ENCODE measurements at regions not wholly inside any gene's neighbourhood (a gene's known extent, or its start where the extent isn't known, plus 50 kb on each side); places are given as distances from the start of the nearest gene placed in this dataset.
"Not testable (repeated sequence)": the region's sequence is repeated elsewhere in the genome, so short reads cannot be mapped to it uniquely, and the experiment has no call there.

DNA sequence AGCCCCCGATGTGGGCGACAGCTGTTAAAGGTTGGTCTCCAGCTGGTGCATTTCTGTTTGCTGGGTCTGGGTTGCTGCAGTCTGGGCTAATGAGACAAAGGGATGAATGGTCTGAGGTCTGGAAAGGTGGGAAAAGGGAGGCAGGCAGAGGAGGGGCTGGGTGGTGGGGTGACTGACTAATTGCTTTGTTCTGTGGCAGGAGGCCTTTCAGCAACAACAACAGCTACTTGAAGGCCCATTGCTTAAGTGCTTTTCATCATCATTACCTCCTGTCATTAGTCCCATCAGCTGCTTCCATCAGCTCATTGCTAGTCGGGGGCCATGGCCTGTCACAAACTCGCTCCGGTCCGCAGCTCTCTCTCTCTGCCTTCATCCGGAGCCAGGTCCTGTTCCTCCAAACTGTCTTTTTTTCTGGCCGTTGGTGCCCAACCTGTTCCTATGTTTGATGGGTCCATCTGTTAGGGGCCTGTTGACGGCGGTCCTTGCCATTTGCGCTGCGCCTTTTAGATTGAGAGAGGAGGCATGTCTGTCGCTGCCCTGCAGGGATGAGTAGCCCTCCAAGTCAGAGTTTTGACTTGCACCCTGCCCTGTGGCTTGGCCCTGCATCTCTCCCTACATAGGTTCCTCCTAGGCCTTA is 105.6 kb upstream of the PLXNA2 start:
- DNase-seq: no peak

DNA sequence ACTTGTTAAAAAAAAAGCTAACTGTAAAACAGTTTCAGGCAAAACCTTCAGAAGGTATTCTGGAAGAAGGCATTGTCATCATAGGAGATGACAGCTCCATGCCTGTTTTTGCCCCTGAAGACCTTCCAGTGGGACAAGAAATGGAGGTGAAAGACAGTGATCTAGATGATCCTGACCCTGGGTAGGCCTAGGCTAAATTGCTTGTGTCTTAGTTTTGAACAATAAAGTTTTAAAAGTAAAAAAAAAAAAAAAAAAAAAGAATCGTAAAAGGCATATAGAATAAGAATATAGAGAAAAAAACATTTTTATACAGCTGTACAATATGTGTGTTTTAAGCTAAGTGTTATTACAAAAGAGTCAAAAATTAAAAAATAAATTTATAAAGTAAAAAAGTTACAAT is 106.6 kb upstream of the PLXNA2 start:
- DNase-seq: no peak

- no peak for DNase-seq
Measured at GRCh38 chr1:208351838-208352237, 107.7 kb upstream of the PLXNA2 start.

- not testable (repeated sequence) for DNase-seq
Measured at GRCh38 chr1:208353797-208354196, 109.6 kb upstream of the PLXNA2 start.

GRCh38 chr1:208357644-208358507 is 113.7 kb upstream of the PLXNA2 start:
- DNase-seq: no peak

DNA sequence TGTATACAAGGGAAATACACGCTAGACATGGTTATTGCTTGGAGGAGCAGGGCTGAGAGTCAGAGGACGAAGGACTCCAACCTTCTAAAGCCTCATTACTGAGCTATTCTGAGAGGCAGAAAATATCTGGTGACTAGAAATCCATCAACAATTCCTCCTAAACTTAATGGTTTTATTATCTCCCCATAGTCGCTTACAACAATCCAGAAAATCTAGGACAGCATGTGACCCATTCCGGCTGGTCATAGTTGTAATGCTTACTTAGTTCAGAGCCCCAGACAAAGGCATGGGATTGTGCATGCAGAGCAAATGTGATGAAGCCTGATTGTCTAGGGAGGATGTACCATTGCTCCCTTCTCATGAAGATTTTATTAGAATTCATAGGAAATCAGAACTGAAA is 114.5 kb upstream of the PLXNA2 start:
- no peak for DNase-seq

- no peak for DNase-seq
Measured at GRCh38 chr1:208362011-208362410, 117.8 kb upstream of the PLXNA2 start.

DNA sequence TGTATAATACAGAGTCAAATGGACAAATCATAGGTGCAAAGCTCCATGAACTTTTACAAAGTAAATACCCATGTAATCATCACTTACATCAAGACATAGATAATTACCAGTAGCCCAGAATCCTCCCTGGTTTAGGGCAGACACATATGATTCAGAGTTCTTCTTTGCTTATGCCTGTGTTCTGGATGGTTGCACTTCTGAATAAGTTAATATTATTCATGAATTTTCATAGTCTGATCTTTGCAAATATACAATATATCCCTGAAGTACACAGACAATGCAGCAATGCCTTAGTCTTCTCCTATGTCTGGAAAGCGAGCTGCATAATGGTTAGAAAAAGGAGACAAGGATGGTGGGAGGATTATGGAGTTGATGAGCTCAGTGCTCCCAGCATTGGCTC is 122.4 kb upstream of the PLXNA2 start:
- no peak for DNase-seq

GRCh38 chr1:208369045-208369444 is 124.9 kb upstream of the PLXNA2 start:
- DNase-seq: no peak

GRCh38 chr1:208369658-208370057 is 125.5 kb upstream of the PLXNA2 start:
- no peak for DNase-seq

DNA sequence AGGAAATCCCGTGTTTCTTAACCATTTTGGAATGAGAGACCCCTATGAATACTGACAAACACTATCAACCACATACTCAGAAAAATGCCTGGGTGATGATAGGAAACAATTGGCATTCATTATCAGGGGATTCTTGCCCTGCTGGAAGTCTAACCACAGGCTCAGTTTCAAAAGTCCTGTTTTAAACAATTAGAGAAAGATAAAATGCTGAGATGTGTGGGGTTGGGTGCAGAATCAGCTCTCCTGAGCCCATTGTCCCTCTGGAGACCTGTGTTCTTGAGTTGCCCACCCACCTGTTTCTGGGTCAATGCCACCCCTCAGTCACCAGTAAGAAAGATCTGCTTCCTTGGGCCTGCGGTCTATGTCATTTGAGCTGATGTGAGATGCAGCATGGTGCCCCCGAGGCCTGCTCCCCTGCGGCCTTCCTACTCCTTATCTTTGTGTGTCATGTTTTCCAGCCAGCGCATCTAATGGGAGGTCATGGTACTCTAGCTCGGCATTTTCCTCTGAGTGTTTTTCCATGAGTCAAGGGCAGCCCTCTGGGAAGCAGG is 130.3 kb upstream of the PLXNA2 start:
- no peak for DNase-seq

- DNase-seq: no peak
Measured at GRCh38 chr1:208381481-208381880, 137.3 kb upstream of the PLXNA2 start.

- DNase-seq: no peak
Measured at GRCh38 chr1:208387908-208388811, 144.0 kb upstream of the PLXNA2 start.

GRCh38 chr1:208393416-208393815 is 149.2 kb upstream of the PLXNA2 start:
- DNase-seq: no peak

- DNase-seq: no peak
Measured at GRCh38 chr1:208393826-208394225, 149.6 kb upstream of the PLXNA2 start.

GRCh38 chr1:208397286-208397685 is 153.1 kb upstream of the PLXNA2 start:
- DNase-seq: no peak

DNA sequence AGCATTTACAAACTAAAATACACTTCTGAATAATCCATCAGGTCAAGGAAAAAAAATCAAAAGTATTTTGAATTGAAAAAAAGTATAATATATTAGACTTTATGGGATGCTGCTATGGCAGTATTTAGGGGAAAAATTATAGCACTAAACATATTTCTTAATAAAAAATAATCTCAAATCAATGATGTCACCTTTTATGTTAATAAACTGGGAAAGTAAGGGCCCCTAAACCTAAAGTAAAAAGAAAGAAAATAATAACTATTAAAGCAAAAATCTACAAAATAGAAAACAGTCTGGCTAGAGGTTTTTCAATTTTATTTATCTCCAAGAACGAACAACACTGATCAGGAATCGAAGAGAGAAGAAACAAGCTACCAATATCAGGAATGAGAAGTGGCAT is 160.8 kb upstream of the PLXNA2 start:
- DNase-seq: no peak

DNA sequence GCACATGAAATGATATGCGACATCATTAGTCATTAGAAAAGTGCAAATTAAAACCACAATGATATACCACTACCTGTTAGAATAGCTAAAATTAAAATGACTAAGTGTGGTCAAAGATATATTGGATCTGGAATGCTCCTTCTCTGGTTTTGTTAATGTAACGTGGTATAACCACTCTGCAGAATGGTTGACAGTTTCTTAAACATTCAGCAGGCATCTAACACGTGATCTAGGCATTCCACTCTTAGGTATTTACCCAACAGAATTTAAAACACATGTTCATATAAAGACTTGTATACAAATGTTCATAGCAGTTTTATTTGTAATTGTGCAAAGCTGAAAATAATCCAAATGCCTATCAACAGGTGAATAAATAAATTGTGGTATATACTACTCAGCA is 165.0 kb upstream of the PLXNA2 start:
- DNase-seq: no peak

DNA sequence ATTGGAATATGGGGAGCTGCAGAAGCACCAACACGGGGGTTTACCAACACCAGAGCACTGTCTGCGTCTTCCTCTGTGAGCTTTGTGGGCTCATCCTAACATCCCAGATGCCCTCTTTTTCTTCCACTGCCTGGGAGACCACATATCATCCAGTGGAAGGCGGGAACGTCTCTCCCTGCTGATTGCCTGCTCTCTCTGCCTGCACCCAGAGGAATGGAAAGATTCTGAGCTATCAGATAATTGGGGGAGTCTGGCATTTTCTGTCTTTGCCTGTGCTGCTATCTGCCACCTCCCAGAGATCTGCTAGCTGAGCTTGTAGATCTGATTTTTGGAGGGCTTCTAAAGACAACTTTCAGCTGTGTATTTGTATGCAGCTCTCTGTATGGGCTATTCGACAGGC is 166.2 kb upstream of the PLXNA2 start:
- DNase-seq: no peak

GRCh38 chr1:208413006-208413405 is 168.8 kb upstream of the PLXNA2 start:
- no peak for DNase-seq

DNA sequence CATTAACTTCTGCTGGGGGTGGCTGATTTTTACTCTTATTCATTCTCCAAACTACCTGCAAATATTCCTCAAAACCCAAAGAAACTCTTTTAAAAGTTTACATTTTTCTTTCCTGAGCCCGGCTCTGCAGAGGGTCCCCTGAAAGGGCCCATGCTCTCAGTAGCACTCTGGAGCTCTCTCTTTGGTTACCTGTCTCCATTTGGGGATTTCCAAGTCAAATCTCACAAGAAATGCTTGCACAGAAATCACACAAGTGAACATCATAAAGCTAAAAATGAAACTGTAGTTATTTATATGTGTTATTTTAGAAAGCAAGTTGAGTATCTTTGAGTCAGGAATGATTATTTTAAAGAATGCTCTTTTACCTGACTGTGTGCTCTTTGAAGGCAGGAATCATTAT is 174.5 kb upstream of the PLXNA2 start:
- DNase-seq: no peak

DNA sequence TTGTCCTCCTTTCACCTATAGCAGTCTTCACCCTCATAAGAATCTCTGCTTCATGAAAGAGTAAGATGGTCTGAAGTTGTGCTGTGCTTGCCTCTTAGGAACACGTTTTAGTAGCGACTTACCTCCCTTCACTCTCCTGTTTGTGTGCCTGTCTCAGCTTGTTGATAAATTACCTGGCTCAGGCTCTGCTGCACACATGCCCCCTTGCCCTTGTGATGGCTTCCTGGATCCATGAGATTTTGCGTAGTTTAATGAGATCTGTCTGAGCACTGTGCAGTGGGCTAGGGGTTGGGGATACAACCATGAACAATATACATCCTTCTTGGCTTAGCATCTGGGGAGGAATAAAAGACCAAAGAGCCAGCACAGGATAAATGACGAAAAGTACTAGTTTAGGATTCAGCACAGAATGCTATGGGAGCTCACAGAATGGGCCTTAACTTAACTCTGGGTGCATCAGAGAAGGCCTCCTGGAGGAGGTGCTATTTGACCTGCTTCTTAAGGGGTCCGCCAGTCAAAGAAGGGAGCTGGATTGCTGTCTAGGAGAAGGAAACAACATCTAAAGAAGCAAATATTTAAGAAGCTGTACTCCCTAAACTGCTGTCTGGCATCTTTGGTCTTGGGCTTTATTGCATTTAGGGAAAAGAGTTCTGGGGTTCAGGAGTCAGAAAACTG is 175.7 kb upstream of the PLXNA2 start:
- DNase-seq: no peak

- no peak for DNase-seq
Measured at GRCh38 chr1:208420696-208421095, 176.5 kb upstream of the PLXNA2 start.

Measured in effector CD4-positive, alpha-beta T cell (primary cell).